T-helper 2 cell treated with Interferon-gamma antibody and Interleukin-4, amounts not matched to agents 100 ng/mL and 5 ng/mL, for 36 hours (primary cell): ENCODE measurements at regions not wholly inside any gene's neighbourhood (a gene's known extent, or its start where the extent isn't known, plus 50 kb on each side); places are given as distances from the start of the nearest gene placed in this dataset.

Experiments used
- intact Hi-C: fragments of 100-400 bp; cut with micrococcal nuclease; formaldehyde crosslinking; loops from one replicate; pipeline ENCODE4 v1.15.1; 2023

GRCh38 chr6:4466769-4467480 is 309.3 kb upstream of the CDYL start:
- intact Hi-C loops: no loop called here

GRCh38 chr6:4466261-4466660 is 309.9 kb upstream of the CDYL start:
- intact Hi-C loops: no loop called here

DNA sequence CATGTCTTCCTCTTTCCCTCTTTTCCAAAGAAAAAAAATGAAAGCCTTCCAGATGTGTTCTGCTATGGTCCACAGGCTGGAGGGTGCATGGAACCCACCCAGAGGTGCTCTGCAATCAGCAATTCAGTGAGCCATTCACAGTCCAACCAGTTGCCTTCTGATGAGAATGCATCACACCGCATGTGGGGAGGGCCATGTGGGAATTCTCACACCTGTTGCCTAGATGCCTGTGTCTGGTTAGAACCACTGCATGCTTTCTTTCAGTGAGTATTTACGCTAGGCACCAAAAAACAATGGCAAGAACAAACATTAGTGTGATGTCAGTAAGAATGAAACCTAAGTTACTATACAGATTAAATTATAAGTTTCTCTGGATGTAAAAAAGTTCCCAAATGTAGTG is 311.6 kb upstream of the CDYL start:
- intact Hi-C loops: no loop called here

DNA sequence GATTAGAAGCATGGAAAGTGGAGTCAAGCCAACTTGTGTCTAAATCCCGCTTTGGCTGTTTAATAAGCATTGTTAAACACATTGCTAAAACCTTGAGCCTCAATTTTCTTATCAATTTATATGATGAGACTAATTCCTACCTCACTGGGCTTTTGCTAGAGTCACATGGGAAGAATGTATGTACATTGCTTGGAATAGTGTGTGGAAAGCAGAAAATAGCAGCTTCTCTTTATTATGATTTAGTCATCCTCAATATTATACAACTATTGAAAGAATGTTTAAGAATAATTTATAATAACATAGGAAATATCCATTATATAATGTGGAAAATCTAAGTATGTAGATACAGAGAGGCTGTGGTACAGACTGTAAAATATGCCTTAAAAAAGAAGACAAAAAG is 313.0 kb upstream of the CDYL start:
- intact Hi-C loops: no loop called here

DNA sequence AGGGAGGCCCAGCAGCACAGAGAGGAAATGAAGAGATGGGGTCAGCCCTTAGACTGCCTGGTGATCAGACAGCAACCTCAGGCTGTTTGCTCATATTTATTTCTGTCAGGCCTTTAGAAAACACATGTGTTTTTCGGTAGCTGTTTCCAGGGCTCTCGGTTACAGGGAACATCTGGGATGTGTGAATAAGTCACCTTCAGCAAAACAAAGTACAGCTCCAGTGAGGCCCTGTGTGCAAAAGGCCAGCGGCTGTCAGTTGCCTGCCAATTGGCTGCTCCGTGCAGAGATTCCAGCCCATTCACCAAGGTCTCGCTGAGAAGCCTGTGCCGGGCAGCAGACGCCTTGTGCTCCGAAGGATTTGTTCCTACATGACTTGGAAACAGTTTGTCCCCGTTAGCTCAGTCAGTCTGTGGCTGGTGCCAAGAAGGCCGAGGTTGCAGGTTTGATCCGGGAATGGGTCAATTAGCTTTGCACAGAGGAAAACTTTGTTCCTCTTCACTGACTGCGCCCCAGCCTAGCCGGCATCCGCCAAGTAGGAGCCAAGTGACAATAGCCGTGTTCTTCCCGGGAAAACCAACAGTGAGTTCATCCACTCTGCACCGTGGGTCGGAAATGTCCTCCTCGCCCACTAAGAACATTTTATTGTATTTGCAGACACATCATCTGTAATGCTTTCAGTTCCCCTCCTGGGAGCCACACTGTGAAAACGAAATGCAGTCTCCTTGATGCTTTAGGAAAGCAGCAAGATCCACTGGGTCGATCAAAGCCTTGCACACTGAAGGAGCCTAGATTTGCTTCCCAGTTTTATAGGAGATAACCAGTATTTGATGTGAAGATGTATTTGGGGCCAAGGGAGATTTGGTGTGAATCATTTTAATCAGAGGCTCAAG is 315.4 kb upstream of the CDYL start:
- intact Hi-C loops: no loop called here

GRCh38 chr6:4459996-4460395 is 316.2 kb upstream of the CDYL start:
- intact Hi-C loops: no loop called here

DNA sequence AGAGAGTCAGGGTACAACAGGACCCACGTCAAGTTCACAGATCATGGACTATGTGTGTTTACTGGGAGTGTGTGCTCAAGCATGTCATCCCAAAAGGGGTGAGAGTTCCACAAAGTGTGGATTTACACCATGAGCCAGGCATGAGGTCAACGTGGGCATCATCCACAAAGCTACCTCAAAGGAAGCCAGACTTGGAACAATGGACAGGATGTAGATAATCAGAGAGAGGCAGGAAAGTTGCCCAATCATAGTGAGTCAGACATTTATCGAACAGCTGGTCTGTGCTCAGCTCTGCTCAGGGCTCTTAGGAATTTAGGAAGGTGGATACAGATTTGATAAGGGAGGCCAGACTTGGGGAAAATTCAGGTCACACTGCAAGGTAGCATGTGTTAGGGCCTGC is 317.2 kb upstream of the CDYL start:
- intact Hi-C loops: no loop called here

DNA sequence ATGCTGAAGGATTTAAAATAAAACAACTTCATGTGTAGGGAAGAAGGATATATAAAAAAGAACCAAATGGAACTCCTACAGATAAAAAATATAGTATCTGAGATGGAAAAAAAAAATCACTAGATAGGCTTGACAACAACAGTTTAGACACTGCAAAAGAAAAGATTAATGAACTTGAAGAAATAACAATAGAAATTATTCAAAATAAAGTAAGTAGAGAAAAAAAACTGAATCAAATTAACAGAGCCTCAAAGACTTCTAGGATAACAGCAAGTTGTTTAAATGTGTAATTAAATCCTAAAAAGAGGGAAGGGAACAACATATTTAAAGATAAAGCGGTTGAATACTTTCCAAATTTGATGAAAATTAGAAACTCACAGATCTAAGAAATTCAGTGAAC is 316.3 kb upstream of the ECI2 start:
- intact Hi-C loops: no loop called here

- intact Hi-C loops: no loop called here
Observed at GRCh38 chr6:4451081-4451480, 315.7 kb upstream of the ECI2 start.

GRCh38 chr6:4450237-4450636 is 314.9 kb upstream of the ECI2 start:
- intact Hi-C loops: no loop called here

DNA sequence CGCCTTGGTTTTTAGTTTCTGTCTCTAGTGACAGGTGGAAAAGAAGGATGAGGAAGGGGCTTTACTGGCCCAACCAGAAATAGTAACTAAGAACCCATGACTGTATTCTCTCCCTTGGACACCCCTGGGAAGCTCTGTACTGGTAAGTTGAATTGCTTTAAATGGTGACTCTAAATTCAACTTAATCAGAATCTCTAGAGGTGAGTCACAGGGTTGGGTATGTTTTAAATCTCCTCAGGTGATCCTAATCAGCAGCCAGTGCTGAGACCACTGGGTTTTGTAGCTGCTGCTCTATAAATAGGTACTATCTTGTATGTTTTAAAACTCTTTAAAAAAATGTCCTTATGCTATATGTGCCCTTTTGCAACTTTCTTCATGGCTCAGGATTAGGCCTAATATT is 314.0 kb upstream of the ECI2 start:
- intact Hi-C loops: no loop called here

DNA sequence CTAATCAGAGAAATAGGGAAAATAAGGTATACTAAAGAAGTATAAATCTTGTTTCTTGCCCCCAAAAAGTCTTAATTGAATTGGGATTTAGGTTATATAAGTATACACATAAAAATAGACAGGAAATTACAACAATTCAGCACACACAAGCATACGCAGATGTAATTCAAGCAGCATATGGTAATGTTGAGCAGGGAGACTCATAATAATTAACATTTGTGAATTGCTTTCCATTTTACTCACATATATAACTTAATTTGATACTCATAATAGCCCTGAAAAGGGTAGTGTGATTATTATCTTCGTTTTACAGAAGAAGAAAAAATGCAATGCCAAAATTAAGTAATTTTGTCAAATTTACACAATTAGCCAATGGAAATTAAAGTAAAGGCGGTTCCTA is 313.5 kb upstream of the ECI2 start:
- intact Hi-C loops: no loop called here

- intact Hi-C loops: no loop called here
Observed at GRCh38 chr6:4447639-4448330, 312.4 kb upstream of the ECI2 start.

GRCh38 chr6:4446982-4447381 is 311.6 kb upstream of the ECI2 start:
- intact Hi-C loops: no loop called here

GRCh38 chr6:4441981-4442434 is 306.6 kb upstream of the ECI2 start:
- intact Hi-C loops: no loop called here

GRCh38 chr6:4439159-4439558 is 303.8 kb upstream of the ECI2 start:
- intact Hi-C loops: no loop called here

GRCh38 chr6:4437342-4437741 is 302.0 kb upstream of the ECI2 start:
- intact Hi-C loops: no loop called here

DNA sequence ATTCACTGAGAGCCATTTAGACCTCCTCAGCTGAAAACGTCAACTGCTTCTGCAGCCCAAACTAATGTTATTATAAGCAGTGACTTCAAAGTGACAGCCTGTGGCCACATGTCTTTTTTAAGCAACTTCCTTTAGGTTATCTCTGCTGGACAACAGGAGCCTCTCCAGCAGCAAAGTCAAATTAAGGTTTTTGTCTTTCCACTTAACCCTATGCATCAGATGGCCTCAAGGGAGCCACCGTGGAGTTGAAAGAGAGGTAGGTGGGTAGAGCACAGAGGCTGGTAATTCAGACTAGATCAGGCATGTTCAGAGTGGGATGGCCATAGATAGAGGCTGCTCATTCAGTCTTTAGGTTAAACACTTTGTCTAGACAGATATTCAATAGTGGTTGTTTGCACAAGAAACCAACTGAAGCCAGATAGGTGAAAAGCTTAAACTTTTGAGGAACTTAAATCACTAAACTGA is 300.6 kb upstream of the ECI2 start:
- intact Hi-C loops: no loop called here

- intact Hi-C loops: no loop called here
Observed at GRCh38 chr6:4434655-4435054, 299.3 kb upstream of the ECI2 start.

DNA sequence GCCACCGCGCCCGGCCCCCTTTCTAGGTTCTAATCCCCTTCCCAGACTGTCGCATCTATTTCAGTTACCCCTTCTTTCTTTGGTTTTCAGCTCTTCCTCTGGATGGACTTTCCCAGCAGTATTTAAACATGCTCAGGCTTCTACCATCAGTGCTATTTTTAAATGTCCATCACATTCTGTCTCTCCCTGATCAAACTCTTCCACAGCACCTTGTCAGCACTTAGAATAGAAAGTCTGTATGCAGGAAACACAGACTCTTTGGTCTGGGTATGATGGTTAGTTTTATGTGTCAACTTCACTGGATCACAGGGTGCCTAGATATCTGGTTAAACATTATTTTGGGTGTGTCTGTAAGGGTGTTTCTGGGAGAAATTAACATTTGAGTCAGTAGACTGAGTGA is 297.8 kb upstream of the ECI2 start:
- intact Hi-C loops: no loop called here

DNA sequence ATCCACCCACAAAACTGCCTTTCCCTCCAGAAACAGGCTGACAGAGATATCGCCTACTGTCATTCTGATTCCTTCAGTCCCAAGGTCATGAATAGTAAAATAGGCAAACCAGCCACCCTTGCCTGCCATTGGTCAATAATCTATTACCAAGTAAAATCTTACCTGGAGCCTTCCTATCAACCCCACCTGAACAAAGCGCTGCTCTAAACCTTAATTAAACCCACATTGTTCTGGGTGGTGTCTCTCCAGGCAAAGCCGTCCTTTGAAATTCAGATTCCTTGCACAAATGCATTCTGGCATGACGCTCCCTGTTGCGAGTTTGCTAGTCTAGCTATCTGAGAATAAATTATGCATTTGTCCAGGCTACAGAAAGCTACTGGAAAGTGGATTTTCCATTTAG is 291.6 kb upstream of the ECI2 start:
- intact Hi-C loops: no loop called here

DNA sequence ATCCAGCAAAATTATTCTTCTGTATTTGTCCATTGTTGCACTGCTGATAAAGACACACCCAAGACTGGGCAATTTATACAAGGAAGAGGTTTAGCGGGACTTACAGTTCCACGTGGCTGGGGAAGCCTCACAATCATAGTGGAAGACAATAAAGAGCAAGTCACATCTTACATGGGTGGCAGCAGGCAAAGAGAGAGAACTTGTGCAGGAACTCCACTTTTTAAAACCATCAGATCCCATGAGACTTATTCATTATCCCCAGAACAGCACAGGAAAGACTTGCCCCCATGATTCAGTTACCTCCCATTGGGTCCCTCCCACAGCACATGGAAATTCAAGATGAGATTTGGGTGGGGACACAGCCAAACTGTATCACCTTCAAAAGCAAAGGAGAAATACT is 286.5 kb upstream of the ECI2 start:
- intact Hi-C loops: no loop called here
